Vagina (tissue), 2 donors: ENCODE measurements at regions not wholly inside any gene's neighbourhood (a gene's known extent, or its start where the extent isn't known, plus 50 kb on each side); places are given as distances from the start of the nearest gene placed in this dataset.

ENCODE experiments used
- DNase-seq, 2 donors: peaks; one replicate each; pipeline ENCODE4 v3.0.0-alpha.2; 2017; ENCODE audit errors: extremely low spot score in 2 of 2
- H3K27ac ChIP-seq: fragments of 200-600 bp; sonication (generic); one replicate; pipeline ENCODE4 v1.5.1; 2019
- H3K27me3 ChIP-seq: fragments of 200-600 bp; sonication (generic); one replicate; pipeline ENCODE4 v1.5.1; 2019
- H3K36me3 ChIP-seq, 2 donors: fragments of 200-600 bp; sonication (generic); one replicate each; pipeline ENCODE4 v1.5.1; 2017 to 2019
- H3K4me1 ChIP-seq: fragments of 200-600 bp; sonication (generic); one replicate; pipeline ENCODE4 v1.5.1; 2019
- H3K4me3 ChIP-seq, 2 donors: fragments of 200-600 bp; sonication (generic); 1 replicate in 1 of 2; 2 replicates in 1 of 2; pipeline ENCODE4 v1.5.1; 2016 to 2019
- H3K9me3 ChIP-seq: fragments of 200-600 bp; sonication (generic); one replicate; pipeline ENCODE4 v1.5.1; 2019
- POLR2A ChIP-seq, 2 donors: fragments of 450-650 bp; IDR thresholded peaks; one replicate each; pipeline ENCODE4 v1.6.1; 2017; ENCODE audit warnings: antibody characterized with exemption in 2 of 2, mild to moderate bottlenecking in 2 of 2, moderate library complexity in 2 of 2
- POLR2AphosphoS5 ChIP-seq, 2 donors: sonication (generic); formaldehyde crosslinking; IDR thresholded peaks; one replicate each; pipeline ENCODE4 v1.9.0; 2017; ENCODE audit warnings: antibody characterized with exemption in 2 of 2, mild to moderate bottlenecking in 2 of 2, low read depth in 1 of 2; ENCODE audit not compliant: insufficient read depth in 1 of 2
- intact Hi-C: fragments of 100-400 bp; cut with DNase I; formaldehyde crosslinking; loops from one replicate; pipeline ENCODE4 v1.15.1; 2023
- TF ChIP-seq, protein P1 (sequence below), 3 experiments: fragments of 450-650 bp in 2 of 3; fragments of 200-600 bp in 1 of 3; sonication (generic) in 1 of 3; IDR thresholded peaks; one replicate each; pipeline ENCODE4 v1.5.1; 2017 to 2019; ENCODE audit warnings: antibody characterized with exemption in 3 of 3, mild to moderate bottlenecking in 2 of 3, moderate library complexity in 2 of 3

DNA sequence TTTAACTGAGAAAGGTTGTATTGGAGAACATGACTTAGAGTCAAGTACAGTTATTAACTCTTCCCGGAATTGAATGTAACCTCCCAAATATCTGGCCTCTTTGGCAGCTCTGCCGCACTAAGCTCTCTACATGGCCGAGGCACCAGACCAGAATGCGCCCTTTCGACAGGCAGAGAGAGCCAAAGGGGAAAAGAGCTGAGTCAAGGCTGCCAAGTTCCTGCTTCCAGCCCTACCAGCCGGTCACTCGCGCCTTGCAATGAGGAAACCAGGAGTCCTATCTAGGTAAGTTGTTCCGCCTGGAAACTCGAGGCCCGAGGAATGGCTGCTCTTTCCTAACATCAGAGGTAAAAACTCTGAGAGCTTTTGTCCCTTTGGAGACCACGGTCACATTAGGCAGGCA lies 172.2 kb downstream of the BRMS1L start:
- H3K9me3 ChIP-seq: no peaks in the 10 kb centered on the region
- DNase-seq: no peak
- TF ChIP-seq POLR2A (IDR thresholded peaks at IDR 0.05): no peak
- TF ChIP-seq, protein P1, sequence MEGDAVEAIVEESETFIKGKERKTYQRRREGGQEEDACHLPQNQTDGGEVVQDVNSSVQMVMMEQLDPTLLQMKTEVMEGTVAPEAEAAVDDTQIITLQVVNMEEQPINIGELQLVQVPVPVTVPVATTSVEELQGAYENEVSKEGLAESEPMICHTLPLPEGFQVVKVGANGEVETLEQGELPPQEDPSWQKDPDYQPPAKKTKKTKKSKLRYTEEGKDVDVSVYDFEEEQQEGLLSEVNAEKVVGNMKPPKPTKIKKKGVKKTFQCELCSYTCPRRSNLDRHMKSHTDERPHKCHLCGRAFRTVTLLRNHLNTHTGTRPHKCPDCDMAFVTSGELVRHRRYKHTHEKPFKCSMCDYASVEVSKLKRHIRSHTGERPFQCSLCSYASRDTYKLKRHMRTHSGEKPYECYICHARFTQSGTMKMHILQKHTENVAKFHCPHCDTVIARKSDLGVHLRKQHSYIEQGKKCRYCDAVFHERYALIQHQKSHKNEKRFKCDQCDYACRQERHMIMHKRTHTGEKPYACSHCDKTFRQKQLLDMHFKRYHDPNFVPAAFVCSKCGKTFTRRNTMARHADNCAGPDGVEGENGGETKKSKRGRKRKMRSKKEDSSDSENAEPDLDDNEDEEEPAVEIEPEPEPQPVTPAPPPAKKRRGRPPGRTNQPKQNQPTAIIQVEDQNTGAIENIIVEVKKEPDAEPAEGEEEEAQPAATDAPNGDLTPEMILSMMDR (IDR thresholded peaks at IDR 0.05): no peak
- no peak for TF ChIP-seq POLR2AphosphoS5 (IDR thresholded peaks at IDR 0.05; ENCODE audit: insufficient read depth in 1 of 2, low read depth in 1 of 2)
- intact Hi-C loops: no loop called here
- H3K36me3 ChIP-seq: no peaks in the 10 kb centered on the region
- no peak overlapping the region for H3K4me3 ChIP-seq
- no peaks in the 10 kb centered on the region for H3K4me1 ChIP-seq
- H3K27ac ChIP-seq: no peak overlapping the region
- no peaks in the 10 kb centered on the region for H3K27me3 ChIP-seq

DNA sequence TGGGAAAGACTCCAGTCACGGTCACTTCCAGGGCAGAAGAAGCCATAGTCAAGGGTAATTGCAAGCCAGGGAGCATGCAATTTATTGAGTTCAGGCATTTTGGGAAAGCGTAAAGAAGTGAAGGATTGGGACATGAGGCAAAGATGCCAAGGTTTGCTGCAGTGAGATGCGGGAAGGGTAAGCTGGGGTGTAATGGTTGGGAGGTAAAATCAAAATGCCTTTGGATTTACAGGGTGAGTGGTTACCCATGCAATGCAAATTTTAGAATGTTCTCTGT lies 167.5 kb downstream of the BRMS1L start:
- H3K27me3 ChIP-seq: no peaks in the 10 kb centered on the region
- no peak overlapping the region for H3K4me3 ChIP-seq
- H3K36me3 ChIP-seq: no peaks in the 10 kb centered on the region
- no peaks in the 10 kb centered on the region for H3K9me3 ChIP-seq
- H3K27ac ChIP-seq: no peak overlapping the region
- no peaks in the 10 kb centered on the region for H3K4me1 ChIP-seq
- intact Hi-C loops: no loop called here
- TF ChIP-seq POLR2AphosphoS5 (IDR thresholded peaks at IDR 0.05; ENCODE audit: insufficient read depth in 1 of 2, low read depth in 1 of 2) (no peak), POLR2A (IDR thresholded peaks at IDR 0.05) (no peak)
- TF ChIP-seq, protein P1 (IDR thresholded peaks at IDR 0.05): no peak
- DNase-seq: no peak

DNA sequence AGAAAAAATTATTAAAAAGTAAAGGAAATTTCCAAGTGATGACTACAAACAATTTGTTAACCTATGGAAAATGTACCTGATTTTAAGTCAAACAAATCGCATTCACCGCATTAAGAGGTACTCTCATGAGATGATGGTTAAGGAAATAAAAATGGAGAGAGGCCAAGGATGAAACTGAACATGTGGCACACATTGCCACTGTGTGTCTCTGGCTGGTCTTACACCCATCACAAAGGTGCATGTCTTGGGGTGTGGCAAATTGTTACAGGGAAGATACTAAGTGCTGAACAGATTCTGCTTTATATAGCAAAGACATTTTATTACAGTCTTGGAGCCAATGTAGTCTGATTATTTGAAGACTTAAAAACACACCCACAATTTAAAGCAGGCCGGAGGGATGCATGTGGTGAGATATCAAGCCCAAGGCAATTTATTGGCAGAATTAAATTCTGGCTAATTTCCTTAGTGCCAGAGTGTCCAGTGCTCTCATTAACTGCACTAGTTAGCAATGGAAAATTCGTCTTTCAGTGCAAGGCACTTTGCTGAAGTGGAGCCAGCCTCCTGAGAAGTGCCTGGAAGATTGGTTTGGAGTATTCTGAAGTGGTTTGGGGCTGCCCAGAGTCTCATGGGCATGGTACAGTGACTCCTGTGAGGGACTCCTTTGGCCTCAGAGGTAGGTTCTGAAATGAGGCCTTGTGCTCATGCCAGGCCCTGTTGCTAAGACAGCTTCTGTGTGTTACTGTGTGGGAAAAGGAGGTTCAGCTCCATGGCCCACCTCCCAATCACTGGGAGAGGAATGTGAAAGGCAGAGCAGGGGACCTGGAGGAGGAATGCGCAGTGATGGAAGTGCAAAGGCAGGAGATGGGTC lies 166.9 kb downstream of the BRMS1L start:
- no peaks in the 10 kb centered on the region for H3K4me1 ChIP-seq
- H3K27ac ChIP-seq: no peak overlapping the region
- H3K9me3 ChIP-seq: no peaks in the 10 kb centered on the region
- DNase-seq: no peak
- intact Hi-C loops: no loop called here
- H3K4me3 ChIP-seq: no peak overlapping the region
- TF ChIP-seq, protein P1 (IDR thresholded peaks at IDR 0.05): no peak
- TF ChIP-seq POLR2A (IDR thresholded peaks at IDR 0.05): no peak
- TF ChIP-seq POLR2AphosphoS5 (IDR thresholded peaks at IDR 0.05; ENCODE audit: insufficient read depth in 1 of 2, low read depth in 1 of 2): no peak
- no peaks in the 10 kb centered on the region for H3K36me3 ChIP-seq
- H3K27me3 ChIP-seq: no peaks in the 10 kb centered on the region

DNA sequence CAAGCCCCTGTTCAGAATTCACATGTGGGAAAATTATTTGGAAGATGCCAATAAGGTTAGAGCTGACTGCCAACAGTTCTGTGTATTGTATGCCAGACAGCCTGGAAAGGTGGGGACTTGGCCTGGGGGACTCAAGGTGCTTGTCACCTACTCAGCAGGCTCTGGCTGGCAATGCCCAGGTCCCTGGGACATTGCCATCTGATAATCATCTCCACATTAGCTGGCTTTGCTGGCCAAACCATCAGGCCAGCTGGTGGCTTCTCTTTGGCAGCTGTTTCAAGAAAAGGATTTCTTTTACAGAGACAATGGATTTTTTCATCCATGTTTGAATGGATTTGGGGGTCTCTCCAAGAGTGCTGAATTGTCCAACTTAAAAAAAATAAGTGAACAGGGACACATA lies 165.2 kb downstream of the BRMS1L start:
- Histone ChIP-seq H3K4me3 (no peak overlapping the region), H3K27ac (no peak overlapping the region), H3K36me3 (no peaks in the 10 kb centered on the region), H3K4me1 (no peaks in the 10 kb centered on the region), H3K27me3 (no peaks in the 10 kb centered on the region), H3K9me3 (no peaks in the 10 kb centered on the region)
- intact Hi-C loops: no loop called here
- DNase-seq: no peak
- TF ChIP-seq POLR2A (IDR thresholded peaks at IDR 0.05) (no peak), POLR2AphosphoS5 (IDR thresholded peaks at IDR 0.05; ENCODE audit: insufficient read depth in 1 of 2, low read depth in 1 of 2) (no peak)
- TF ChIP-seq, protein P1 (IDR thresholded peaks at IDR 0.05): no peak

DNA sequence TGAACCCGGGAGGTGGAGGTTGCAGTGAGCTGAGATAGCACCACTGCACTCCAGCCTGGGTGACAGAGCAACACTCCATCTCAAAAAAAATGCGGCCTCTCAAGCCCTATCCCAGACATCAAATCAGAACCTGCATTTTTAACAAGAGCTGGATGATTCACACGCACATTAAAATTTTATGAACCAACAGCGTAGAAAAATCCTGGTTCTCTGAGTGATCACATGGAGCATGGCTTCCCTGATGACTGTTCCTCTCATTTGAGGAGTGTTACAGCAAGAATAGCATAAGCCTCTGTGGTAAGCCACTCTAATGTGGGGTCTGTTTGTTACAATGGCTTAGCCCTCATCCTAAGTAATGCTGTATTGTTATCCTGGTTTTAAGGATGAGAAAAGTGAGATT lies 163.6 kb downstream of the BRMS1L start:
- Histone ChIP-seq H3K4me1 (no peaks in the 10 kb centered on the region), H3K27ac (no peak overlapping the region), H3K9me3 (no peaks in the 10 kb centered on the region), H3K27me3 (no peaks in the 10 kb centered on the region), H3K36me3 (no peaks in the 10 kb centered on the region), H3K4me3 (no peak overlapping the region)
- TF ChIP-seq, protein P1 (IDR thresholded peaks at IDR 0.05): no peak
- TF ChIP-seq POLR2A (IDR thresholded peaks at IDR 0.05): no peak
- TF ChIP-seq POLR2AphosphoS5 (IDR thresholded peaks at IDR 0.05; ENCODE audit: insufficient read depth in 1 of 2, low read depth in 1 of 2): no peak
- DNase-seq: no peak
- intact Hi-C loops: no loop called here
